Right lobe of liver (tissue), 6 donors: ENCODE measurements at regions not wholly inside any gene's neighbourhood (a gene's known extent, or its start where the extent isn't known, plus 50 kb on each side); places are given as distances from the start of the nearest gene placed in this dataset.

Experiments
- ATAC-seq, 4 donors: fragments of 200-7000 bp; cut with Tn5 transposase; one replicate each; pipeline ENCODE4 v1.9.1; 2020; ENCODE audit warnings: mild to moderate bottlenecking in 4 of 4, moderate library complexity in 4 of 4
- DNase-seq, 3 donors: peaks; one replicate each; pipeline ENCODE4 v3.0.0-alpha.2; 2020
- H3K27ac ChIP-seq, 3 donors: fragments of 200-600 bp; one replicate each; pipeline ENCODE4 v1.8.0; 2022
- H3K27me3 ChIP-seq, 2 donors: fragments of 200-600 bp; one replicate each; pipeline ENCODE4 v1.8.0; 2022
- H3K36me3 ChIP-seq, 4 donors: fragments of 200-600 bp; sonication (generic) in 1 of 4; one replicate each; pipeline versions ENCODE4 v1.5.1 to v1.8.0; 2017 to 2022; ENCODE audit warnings: control low read depth in 1 of 4
- H3K4me1 ChIP-seq, 4 donors: fragments of 200-600 bp; sonication (generic) in 1 of 4; one replicate each; pipeline versions ENCODE4 v1.5.1 to v1.8.0; 2017 to 2022; ENCODE audit warnings: control low read depth in 1 of 4
- H3K4me3 ChIP-seq, 3 donors: fragments of 200-600 bp; one replicate each; pipeline ENCODE4 v1.8.0; 2022
- H3K9me3 ChIP-seq, 4 donors: fragments of 200-600 bp; sonication (generic) in 1 of 4; one replicate each; pipeline versions ENCODE4 v1.5.1 to v1.8.0; 2017 to 2022; ENCODE audit warnings: control low read depth in 1 of 4
- POLR2A ChIP-seq: fragments of 450-650 bp; IDR thresholded peaks from one replicate; pipeline ENCODE4 v1.6.1; 2017; ENCODE audit warnings: antibody characterized with exemption, mild to moderate bottlenecking
- WGBS: methylation state at CpG from one replicate; pipeline ENCODE4 v1.1.6; 2018; ENCODE audit warnings: low coverage, low lambda C conversion rate; ENCODE audit not compliant: insufficient coverage; ENCODE audit errors: missing lambda C conversion rate; 5-methylcytosine and 5-hydroxymethylcytosine counted together
- intact Hi-C, 2 donors: fragments of 100-400 bp; cut with DNase I; formaldehyde crosslinking; loops; one replicate each; pipeline versions ENCODE4 v1.11.2 to v1.14.1; 2022
- TF ChIP-seq, protein P1 (sequence below), 4 donors: fragments of 200-600 bp in 3 of 4; fragments of 450-650 bp in 1 of 4; IDR thresholded peaks; one replicate each; pipeline versions ENCODE4 v1.5.1 to v1.8.0; 2016 to 2022; ENCODE audit warnings: antibody characterized with exemption in 4 of 4, mild to moderate bottlenecking in 2 of 4
- donor health status: DM: no; HTN: yes; CAD: no.
- donor health status: DM: no; HTN: no; CAD: no.
- donor health status: DM: no; HTN: no; CAD: no.
- donor health status: DM: no; HTN: yes; CAD: no.
- donor health status: DM: no; HTN: yes; CAD: no.

DNA sequence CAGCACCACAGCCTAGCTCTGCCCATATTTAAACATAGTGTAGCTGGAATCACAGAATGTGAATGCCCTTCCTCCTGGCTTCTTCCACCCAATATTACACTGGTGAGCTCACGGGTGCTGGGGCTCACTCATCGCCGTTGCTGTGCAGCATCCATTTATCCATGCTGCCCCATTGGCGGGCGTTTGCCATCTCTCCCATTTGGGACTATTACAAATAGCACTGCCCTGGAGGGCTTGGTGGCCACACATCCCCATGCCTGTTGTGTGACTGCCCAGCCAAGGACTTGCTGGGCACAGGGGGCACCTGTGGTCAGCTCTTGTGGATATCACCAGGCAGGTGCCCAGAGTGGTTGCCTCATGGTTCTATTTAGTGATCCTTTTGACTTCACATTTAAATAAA is 54.5 kb upstream of the ENTPD6 start:
- no peaks in the 10 kb centered on the region for H3K27me3 ChIP-seq
- H3K27ac ChIP-seq = no peak overlapping the region
- no peak overlapping the region for H3K4me3 ChIP-seq
- H3K36me3 ChIP-seq = no peaks in the 10 kb centered on the region
- DNase-seq (no peak), ATAC-seq (no peak)
- 77% methylated on average over 3 of the region's 5 CpGs for WGBS
- no peaks in the 10 kb centered on the region for H3K9me3 ChIP-seq
- intact Hi-C loops = no loop called here
- TF ChIP-seq, protein P1, sequence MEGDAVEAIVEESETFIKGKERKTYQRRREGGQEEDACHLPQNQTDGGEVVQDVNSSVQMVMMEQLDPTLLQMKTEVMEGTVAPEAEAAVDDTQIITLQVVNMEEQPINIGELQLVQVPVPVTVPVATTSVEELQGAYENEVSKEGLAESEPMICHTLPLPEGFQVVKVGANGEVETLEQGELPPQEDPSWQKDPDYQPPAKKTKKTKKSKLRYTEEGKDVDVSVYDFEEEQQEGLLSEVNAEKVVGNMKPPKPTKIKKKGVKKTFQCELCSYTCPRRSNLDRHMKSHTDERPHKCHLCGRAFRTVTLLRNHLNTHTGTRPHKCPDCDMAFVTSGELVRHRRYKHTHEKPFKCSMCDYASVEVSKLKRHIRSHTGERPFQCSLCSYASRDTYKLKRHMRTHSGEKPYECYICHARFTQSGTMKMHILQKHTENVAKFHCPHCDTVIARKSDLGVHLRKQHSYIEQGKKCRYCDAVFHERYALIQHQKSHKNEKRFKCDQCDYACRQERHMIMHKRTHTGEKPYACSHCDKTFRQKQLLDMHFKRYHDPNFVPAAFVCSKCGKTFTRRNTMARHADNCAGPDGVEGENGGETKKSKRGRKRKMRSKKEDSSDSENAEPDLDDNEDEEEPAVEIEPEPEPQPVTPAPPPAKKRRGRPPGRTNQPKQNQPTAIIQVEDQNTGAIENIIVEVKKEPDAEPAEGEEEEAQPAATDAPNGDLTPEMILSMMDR (IDR thresholded peaks at IDR 0.05) = no peak
- no peak for TF ChIP-seq POLR2A
- H3K4me1 ChIP-seq = no peaks in the 10 kb centered on the region

DNA sequence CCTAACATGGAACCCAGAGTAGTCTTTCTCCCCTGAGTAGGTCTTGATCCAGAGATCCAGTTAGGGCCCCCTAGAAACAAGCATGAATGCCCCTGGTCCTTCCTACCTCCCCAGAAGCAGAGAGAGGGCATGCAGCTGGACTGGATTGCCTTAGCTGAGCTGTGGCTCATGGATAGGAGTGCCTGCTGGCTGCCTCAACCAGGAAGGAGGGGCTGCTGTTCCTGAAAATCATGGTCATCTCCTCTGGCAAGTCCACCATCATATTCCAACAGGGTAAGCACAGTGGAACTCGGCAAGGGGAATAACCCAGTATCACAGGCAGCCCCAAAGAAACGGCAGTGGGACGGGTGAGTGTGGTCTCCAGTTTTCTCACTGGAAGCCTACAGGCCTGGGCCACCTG is 53.1 kb upstream of the ENTPD6 start:
- WGBS = 80% methylated on average over 3 of the region's 3 CpGs
- no peaks in the 10 kb centered on the region for H3K4me1 ChIP-seq
- no peaks in the 10 kb centered on the region for H3K9me3 ChIP-seq
- no peak for DNase-seq
- ATAC-seq = no peak
- peaks cover 0 to 5% of the 10 kb centered on the region in 2 donors for H3K27me3 ChIP-seq
- intact Hi-C loops = no loop called here
- TF ChIP-seq, protein P1 (IDR thresholded peaks at IDR 0.05) = no peak
- TF ChIP-seq POLR2A = no peak
- no peaks in the 10 kb centered on the region for H3K36me3 ChIP-seq
- H3K4me3 ChIP-seq = no peak overlapping the region
- H3K27ac ChIP-seq = no peak overlapping the region

DNA sequence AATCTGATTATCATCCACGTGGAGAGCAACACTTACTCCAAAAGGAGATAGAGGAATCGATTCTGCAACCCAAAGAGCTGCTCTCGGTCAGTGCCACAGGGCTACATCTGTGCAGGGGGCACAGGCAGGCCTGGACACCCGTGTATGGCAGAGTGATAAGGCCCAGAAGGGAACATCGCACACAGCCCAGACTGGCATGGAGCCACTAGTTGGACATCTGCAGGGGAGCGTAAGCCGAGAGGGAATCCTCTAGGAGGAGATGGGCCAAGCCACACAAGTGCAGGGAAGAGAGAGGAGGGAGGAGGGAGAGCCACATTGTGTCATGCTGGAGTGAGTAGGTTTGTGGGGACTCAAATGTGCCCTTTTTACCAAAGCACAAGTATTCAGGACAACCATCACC is 50.4 kb upstream of the ENTPD6 start:
- no peak for DNase-seq
- WGBS = 49% methylated on average over 4 of the region's 7 CpGs
- intact Hi-C loops = no loop called here
- no peak for TF ChIP-seq POLR2A
- TF ChIP-seq, protein P1 (IDR thresholded peaks at IDR 0.05) = no peak
- Histone ChIP-seq H3K27me3 (peaks cover 0 to 8% of the 10 kb centered on the region in 2 donors), H3K9me3 (no peaks in the 10 kb centered on the region), H3K4me3 (no peak overlapping the region), H3K4me1 (peaks cover 0 to 3% (median 0%) of the 10 kb centered on the region in 4 donors), H3K36me3 (no peaks in the 10 kb centered on the region), H3K27ac (no peak overlapping the region)
- no peak for ATAC-seq
